Activated CD4-positive, alpha-beta T cell treated with anti-CD3 and anti-CD28 coated beads, Interleukin-2, amount 10 ng/mL, durations not matched to agents 24 days and 14 days (primary cell): ENCODE measurements at regions not wholly inside any gene's neighbourhood (a gene's known extent, or its start where the extent isn't known, plus 50 kb on each side); places are given as distances from the start of the nearest gene placed in this dataset.
"Not testable (repeated sequence)": the region's sequence is repeated elsewhere in the genome, so short reads cannot be mapped to it uniquely, and the experiment has no call there.

Experiments
- DNase-seq: peaks from one replicate; pipeline ENCODE4 v3.0.0; 2022
- H3K27ac Mint-ChIP-seq: one replicate; pipeline ENCODE4 v1.8.0; 2022; ENCODE audit warnings: mild to moderate bottlenecking, mixed read lengths
- H3K27me3 Mint-ChIP-seq: one replicate; pipeline ENCODE4 v1.8.0; 2022; ENCODE audit warnings: mixed read lengths
- H3K36me3 Mint-ChIP-seq: one replicate; pipeline ENCODE4 v1.8.0; 2022; ENCODE audit warnings: low read depth, mild to moderate bottlenecking, mixed read lengths
- H3K4me1 Mint-ChIP-seq: one replicate; pipeline ENCODE4 v1.8.0; 2021; ENCODE audit warnings: mixed read lengths
- H3K4me3 Mint-ChIP-seq: one replicate; pipeline ENCODE4 v1.8.0; 2022; ENCODE audit warnings: mild to moderate bottlenecking, moderate library complexity, mixed read lengths
- H3K9me3 Mint-ChIP-seq: one replicate; pipeline ENCODE4 v1.8.0; 2021; ENCODE audit warnings: mixed read lengths
- intact Hi-C: fragments of 100-400 bp; cut with micrococcal nuclease; formaldehyde crosslinking; loops from one replicate; pipeline ENCODE4 v1.15.1; 2023

DNA sequence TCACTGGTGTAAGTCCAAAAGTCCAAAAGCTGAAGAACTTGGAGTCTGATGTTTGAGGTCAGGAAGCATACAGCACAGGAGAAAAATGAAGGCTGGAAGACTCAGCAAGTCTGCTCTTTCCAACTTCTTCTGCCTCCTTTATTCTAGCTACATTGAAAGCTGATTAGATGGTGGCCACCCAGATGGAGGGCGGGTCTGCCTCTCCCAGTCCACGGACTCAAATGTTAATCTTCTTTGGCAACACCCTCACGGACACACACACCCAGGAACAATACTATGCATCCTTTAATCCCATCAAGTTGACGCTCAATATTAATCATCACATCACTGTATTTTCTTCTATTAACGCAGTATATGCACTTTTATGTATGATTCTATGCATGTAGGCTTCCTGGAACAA is 931.6 kb upstream of the GRIA3 start:
- H3K36me3 Mint-ChIP-seq = no peaks in the 10 kb centered on the region
- no peak overlapping the region for H3K27ac Mint-ChIP-seq
- H3K9me3 Mint-ChIP-seq = no peaks in the 10 kb centered on the region
- H3K4me1 Mint-ChIP-seq = no peaks in the 10 kb centered on the region
- no peak overlapping the region for H3K4me3 Mint-ChIP-seq
- intact Hi-C loops = no loop called here
- DNase-seq = no peak
- H3K27me3 Mint-ChIP-seq = no peaks in the 10 kb centered on the region

DNA sequence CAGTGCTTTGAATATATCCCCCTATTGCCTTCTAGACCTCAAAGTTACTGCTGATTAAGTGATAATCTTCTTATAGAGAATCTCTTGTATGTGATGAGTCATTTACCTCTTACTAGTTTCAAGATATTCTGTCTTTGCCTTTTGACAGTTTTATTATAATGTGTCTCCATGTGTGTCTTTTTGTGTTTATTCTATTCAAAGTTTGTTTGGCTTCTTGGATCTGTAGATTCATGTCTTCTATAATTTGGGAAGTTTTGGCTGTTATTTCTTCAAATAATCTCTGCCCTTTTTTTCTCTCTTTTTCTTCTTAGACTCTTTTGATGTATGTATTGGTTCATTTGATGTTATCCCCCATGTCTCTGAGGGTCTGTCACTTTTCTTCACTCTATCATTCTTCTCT is 915.7 kb upstream of the GRIA3 start:
- Mint-ChIP-seq H3K4me3 (no peak overlapping the region), H3K27me3 (no peaks in the 10 kb centered on the region), H3K4me1 (no peaks in the 10 kb centered on the region), H3K27ac (no peak overlapping the region), H3K9me3 (no peaks in the 10 kb centered on the region), H3K36me3 (no peaks in the 10 kb centered on the region)
- no peak for DNase-seq
- intact Hi-C loops = no loop called here

DNA sequence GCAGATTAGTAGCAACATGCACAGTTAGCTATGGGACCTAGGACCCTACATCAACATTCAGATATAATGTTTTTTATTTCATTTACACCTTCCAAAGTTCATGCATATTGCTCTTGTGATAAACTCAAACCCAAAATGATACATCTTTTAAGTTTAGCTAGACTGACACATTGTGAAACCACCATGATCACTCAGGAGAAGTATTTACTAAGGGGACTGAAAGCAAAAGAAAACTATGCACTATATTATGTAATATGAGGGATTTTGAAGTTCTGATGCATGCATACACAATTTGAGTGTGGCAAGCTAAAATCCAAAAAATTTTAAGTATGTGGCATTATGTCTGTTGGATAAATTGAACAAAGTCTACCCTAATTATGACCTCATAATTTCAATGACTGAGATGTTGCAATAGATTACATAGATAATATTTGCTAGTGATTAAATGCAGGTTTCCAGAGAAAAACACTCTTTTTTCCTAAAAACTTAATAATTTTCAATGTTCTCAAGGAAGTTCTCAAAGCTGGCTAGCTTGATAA is 914.8 kb upstream of the GRIA3 start:
- no peak for DNase-seq
- no peaks in the 10 kb centered on the region for H3K27me3 Mint-ChIP-seq
- H3K36me3 Mint-ChIP-seq = no peaks in the 10 kb centered on the region
- intact Hi-C loops = no loop called here
- H3K4me3 Mint-ChIP-seq = no peak overlapping the region
- no peaks in the 10 kb centered on the region for H3K9me3 Mint-ChIP-seq
- no peaks in the 10 kb centered on the region for H3K4me1 Mint-ChIP-seq
- H3K27ac Mint-ChIP-seq = no peak overlapping the region

DNA sequence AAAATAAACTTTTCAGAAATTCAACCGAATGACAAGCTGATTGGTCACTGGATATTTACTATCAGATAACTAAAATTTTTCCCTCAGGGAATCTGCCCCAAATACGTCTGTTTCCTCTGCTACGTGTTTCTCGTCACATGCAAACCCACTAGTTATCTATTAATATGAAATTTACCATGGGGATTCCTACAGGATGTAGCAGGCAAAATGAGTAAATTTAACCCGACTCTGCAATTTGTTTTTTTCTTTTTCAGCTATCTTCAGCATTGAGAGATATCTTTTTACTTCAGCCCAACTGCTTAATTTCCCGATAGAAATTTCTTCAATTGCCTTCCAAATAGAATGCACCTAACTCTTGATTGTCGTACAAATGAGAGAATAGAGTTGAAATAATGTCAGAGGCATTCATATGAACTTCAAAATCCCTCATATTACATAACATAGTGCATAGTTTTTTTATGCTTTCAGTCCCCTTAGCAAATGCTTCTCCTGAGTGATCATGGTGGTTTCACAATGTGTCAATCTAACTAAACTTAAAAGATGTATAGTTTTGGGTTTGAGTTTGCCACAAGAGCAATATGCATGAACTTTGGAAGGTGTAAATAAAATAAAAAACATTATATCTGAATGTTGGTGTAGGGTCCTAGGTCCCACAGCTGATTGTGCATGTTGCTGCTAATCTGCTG is 913.1 kb upstream of the GRIA3 start:
- no peak for DNase-seq
- no peak overlapping the region for H3K4me3 Mint-ChIP-seq
- H3K27me3 Mint-ChIP-seq = no peaks in the 10 kb centered on the region
- H3K36me3 Mint-ChIP-seq = no peaks in the 10 kb centered on the region
- intact Hi-C loops = no loop called here
- no peaks in the 10 kb centered on the region for H3K4me1 Mint-ChIP-seq
- H3K9me3 Mint-ChIP-seq = no peaks in the 10 kb centered on the region
- H3K27ac Mint-ChIP-seq = no peak overlapping the region

DNA sequence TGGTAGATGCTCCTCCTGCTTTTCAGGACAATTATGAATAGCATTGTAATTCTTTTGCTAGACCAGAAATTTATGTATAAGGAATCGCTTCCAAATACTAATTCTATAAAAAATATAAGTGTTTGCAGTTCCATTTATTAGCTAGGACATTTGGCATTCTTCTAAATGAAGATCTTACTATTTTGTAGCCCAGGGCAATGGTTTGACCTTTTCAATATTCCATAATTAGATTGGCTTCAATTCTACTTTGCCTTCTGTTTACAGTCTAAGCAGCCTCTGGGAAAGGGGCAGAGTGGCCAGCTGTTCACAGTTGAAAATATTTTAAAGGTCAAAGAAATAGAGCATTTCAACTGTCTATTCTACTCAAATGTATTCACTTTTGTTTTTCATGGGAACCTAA is 912.1 kb upstream of the GRIA3 start:
- H3K9me3 Mint-ChIP-seq = no peaks in the 10 kb centered on the region
- DNase-seq = no peak
- no peaks in the 10 kb centered on the region for H3K36me3 Mint-ChIP-seq
- intact Hi-C loops = no loop called here
- no peaks in the 10 kb centered on the region for H3K27me3 Mint-ChIP-seq
- no peaks in the 10 kb centered on the region for H3K4me1 Mint-ChIP-seq
- H3K27ac Mint-ChIP-seq = no peak overlapping the region
- no peak overlapping the region for H3K4me3 Mint-ChIP-seq

DNA sequence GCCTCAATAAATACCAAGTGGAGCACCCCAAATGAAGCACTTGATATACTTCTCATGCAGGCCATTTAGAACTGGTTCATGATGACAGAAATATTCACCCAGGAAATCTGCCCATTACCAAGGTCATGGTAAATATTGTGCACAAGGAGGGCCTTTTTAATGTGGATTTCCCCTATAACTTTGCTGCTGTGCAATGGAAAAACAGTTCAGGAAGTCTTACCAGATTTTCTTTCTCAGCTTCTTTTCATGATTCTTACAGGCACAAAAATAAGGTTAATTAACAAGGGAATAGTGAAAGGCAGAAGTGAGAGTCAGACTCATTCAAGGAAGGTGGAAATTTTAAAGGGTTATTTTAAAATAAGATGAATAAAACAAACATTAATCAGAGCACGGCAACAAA is 904.3 kb upstream of the GRIA3 start:
- DNase-seq = no peak
- no peak overlapping the region for H3K27ac Mint-ChIP-seq
- intact Hi-C loops = no loop called here
- H3K9me3 Mint-ChIP-seq = no peaks in the 10 kb centered on the region
- no peaks in the 10 kb centered on the region for H3K27me3 Mint-ChIP-seq
- H3K36me3 Mint-ChIP-seq = no peaks in the 10 kb centered on the region
- H3K4me1 Mint-ChIP-seq = no peaks in the 10 kb centered on the region
- H3K4me3 Mint-ChIP-seq = no peak overlapping the region

DNA sequence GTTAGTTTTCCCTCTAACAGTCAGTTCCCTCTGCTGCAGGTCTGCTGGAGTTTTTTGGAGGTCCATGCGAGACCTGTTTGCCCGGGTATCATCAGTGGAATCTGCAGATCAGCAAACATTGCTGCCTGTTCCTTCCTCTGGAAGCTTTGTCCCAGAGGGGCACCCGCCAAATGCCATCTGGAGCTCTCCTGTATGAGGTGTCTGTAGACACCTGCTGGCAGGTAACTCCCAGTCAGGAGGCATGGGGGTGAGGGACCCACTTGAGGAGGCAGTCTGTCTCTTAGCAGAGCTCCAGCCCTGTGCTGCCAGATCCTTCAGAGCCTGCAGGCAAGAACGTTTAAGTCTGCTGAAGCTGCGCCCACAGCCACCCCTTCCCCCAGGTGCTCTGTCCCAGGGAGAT is 884.3 kb upstream of the GRIA3 start:
- intact Hi-C loops = not testable (repeated sequence)

DNA sequence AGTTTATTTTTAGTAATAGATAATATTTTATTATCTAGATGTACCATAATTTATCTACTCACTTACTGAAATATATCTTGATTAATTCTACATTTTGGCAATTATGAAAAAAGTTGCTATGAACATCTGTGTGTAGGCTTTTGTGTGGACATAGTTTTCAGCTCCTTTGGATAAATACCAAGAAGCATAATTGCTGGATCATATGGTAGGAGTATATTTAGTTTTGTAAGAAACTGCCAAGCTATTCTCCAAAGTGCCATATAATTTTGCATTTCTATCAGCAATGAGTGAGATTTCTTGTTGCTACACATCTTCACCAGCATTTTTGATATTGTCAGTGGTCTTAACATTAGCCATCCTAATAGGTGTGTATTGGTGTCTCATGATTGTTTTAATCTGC is 882.6 kb upstream of the GRIA3 start:
- no peaks in the 10 kb centered on the region for H3K9me3 Mint-ChIP-seq
- H3K36me3 Mint-ChIP-seq = no peaks in the 10 kb centered on the region
- H3K4me1 Mint-ChIP-seq = no peaks in the 10 kb centered on the region
- intact Hi-C loops = no loop called here
- H3K27me3 Mint-ChIP-seq = no peaks in the 10 kb centered on the region
- DNase-seq = no peak
- no peak overlapping the region for H3K4me3 Mint-ChIP-seq
- no peak overlapping the region for H3K27ac Mint-ChIP-seq

More for the DNA sequence above, 884.3 kb upstream of the GRIA3 start:
- H3K4me3 Mint-ChIP-seq, H3K4me1 Mint-ChIP-seq, DNase-seq, H3K9me3 Mint-ChIP-seq, H3K36me3 Mint-ChIP-seq, H3K27ac Mint-ChIP-seq, H3K27me3 Mint-ChIP-seq: not testable (repeated sequence)

DNA sequence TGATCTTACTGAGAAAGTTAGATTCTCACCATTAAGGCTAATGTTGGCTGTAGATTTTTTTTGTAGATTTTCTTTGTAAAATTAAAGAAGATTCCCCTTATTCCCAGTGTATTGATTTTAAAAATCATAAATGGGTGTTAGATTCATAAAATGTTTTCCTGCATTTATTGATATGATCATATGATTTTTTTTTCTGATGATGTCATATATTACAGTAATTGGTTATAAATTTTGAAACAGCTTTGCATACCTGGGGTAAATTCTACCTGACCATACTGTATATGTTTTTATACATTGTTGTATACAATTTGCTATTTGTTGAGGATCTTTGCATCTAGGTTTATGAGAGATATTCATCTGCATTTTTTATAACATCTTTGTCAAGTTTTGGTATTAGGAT is 880.3 kb upstream of the GRIA3 start:
- Mint-ChIP-seq H3K4me3 (no peak overlapping the region), H3K36me3 (no peaks in the 10 kb centered on the region)

DNA sequence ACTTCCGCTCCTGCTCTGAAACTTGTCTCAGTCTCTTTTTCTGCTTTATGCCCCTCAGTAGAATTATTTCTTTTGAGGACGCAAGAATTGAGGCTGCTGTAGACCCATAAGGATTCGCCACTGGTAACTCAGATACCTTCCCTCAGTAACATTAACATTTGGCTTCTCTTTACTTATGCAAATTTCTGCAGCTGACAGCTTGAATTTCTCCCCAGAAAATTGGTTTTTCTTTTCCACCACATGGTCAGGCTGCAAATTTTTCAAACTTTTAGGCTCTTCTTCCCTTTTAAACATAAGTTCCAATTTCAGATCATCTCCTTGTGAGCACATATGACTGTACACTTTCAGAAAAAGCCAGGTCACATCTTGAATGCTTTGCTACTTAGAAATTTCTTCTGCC is 839.3 kb upstream of the GRIA3 start:
- Mint-ChIP-seq H3K27ac (no peak overlapping the region), H3K36me3 (no peaks in the 10 kb centered on the region), H3K4me3 (no peak overlapping the region), H3K27me3 (no peaks in the 10 kb centered on the region), H3K9me3 (no peaks in the 10 kb centered on the region), H3K4me1 (no peaks in the 10 kb centered on the region)
- intact Hi-C loops = no loop called here
- DNase-seq = no peak

More for the DNA sequence above, 880.3 kb upstream of the GRIA3 start:
- Mint-ChIP-seq H3K4me1 (no peaks in the 10 kb centered on the region), H3K27me3 (no peaks in the 10 kb centered on the region), H3K27ac (no peak overlapping the region), H3K9me3 (no peaks in the 10 kb centered on the region)
- no peak for DNase-seq
- intact Hi-C loops = no loop called here

DNA sequence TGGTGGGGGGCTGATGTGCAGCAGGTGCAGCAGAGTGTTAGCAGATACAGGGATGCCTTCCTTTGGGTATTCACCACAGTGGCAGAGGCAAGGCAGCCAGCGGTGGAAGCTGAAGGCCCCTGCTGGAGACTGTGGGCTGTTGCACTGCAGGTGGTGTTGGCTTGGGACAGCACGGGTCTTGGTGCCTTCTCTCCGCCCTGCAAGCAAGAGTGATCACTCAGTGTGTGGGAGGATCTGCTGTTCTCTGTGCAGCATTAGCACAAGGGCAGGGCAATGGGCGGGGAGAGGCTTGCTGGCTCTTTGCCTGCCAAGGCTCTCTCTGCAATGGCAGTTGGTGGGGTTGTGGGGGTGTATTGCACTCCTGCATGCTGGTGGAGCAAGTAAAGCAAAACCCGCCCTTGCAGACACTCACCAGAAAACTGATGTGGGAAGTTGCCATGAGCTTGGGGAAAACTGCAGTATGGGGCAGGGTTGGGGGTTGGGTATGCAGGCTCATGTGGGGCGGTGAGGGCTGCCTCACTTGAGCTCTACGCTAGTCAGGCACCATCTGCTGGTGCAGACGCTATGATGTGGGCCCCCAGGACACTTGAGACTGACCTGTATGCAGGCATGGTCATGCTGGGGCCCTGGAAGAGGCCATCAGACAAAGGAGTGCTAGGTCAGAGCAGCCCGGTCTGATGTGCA is 820.8 kb upstream of the GRIA3 start:
- no peaks in the 10 kb centered on the region for H3K36me3 Mint-ChIP-seq
- H3K27me3 Mint-ChIP-seq = no peaks in the 10 kb centered on the region
- H3K9me3 Mint-ChIP-seq = no peaks in the 10 kb centered on the region
- H3K4me1 Mint-ChIP-seq = no peaks in the 10 kb centered on the region
- H3K27ac Mint-ChIP-seq = no peak overlapping the region
- DNase-seq = no peak
- intact Hi-C loops = no loop called here
- no peak overlapping the region for H3K4me3 Mint-ChIP-seq

DNA sequence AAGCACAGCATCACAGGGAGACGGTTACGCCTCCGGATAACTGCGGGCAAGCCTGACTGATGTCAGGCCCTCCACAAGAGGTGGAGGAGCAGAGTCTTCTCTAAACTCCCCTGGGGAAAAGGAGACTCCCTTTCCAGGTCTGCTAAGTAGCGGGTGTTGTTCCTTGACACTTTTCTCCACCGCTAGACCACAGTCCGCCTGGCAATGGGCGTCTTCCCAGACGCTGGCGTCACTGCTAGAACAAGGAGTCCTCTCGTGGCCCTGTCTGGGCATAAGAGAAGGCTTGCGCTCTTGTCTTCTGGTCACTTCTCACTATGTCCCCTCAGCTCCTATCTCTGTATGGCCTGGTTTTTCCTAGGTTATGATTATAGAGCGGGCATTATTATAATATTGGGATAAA is 808.5 kb upstream of the GRIA3 start:
- DNase-seq, H3K4me1 Mint-ChIP-seq, intact Hi-C loops, H3K36me3 Mint-ChIP-seq, H3K4me3 Mint-ChIP-seq, H3K27ac Mint-ChIP-seq, H3K9me3 Mint-ChIP-seq, H3K27me3 Mint-ChIP-seq: not testable (repeated sequence)

DNA sequence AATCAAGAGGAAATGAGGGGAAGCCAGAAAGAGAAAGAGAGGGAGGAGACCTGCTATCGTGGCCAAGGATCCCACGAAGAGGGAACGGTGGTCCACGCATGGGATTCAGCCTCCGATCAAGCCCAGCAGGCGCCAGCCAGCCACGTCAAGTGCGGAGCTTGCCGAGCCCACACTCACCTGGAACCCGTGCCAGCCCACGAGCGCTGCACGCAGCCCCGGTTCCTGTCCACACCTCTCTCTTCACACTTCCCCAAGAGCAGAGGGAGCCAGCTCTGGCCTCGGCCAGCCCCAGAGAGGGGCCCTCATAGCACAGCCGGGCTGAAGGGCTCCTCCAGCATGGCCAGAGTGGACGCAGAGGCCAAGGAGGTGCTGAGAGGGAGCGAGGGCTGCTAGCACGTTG is 795.1 kb upstream of the GRIA3 start:
- DNase-seq = no peak
- intact Hi-C loops = no loop called here
- no peak overlapping the region for H3K27ac Mint-ChIP-seq
- no peak overlapping the region for H3K4me3 Mint-ChIP-seq
- no peaks in the 10 kb centered on the region for H3K36me3 Mint-ChIP-seq
- H3K27me3 Mint-ChIP-seq = no peaks in the 10 kb centered on the region
- no peaks in the 10 kb centered on the region for H3K4me1 Mint-ChIP-seq
- no peaks in the 10 kb centered on the region for H3K9me3 Mint-ChIP-seq

DNA sequence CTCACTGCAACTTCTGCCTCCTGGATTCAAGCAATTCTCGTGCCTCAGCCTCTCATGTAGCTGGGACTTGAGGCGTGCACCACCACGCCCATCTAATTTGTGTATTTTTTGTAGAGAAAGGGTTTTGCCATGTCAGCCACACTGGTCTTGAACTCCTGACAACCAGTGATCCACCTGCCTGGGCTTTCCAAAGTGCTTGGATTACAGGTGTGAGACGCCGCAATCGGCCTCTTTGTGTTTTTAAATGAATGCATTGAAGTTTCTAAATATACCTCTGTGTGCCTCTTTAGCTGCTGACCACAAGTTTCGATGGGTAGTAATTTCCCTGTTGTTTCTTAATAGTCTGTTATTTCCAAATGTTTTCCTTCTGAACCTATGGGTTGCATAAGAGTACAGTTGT is 765.3 kb upstream of the GRIA3 start:
- H3K36me3 Mint-ChIP-seq = no peaks in the 10 kb centered on the region

More for the DNA sequence above, 765.3 kb upstream of the GRIA3 start:
- intact Hi-C loops = no loop called here
- Mint-ChIP-seq H3K4me3 (no peak overlapping the region), H3K4me1 (no peaks in the 10 kb centered on the region), H3K9me3 (no peaks in the 10 kb centered on the region), H3K27ac (no peak overlapping the region), H3K27me3 (no peaks in the 10 kb centered on the region)
- no peak for DNase-seq
